H9 (cell line): ENCODE measurements at regions not wholly inside any gene's neighbourhood (a gene's known extent, or its start where the extent isn't known, plus 50 kb on each side); places are given as distances from the start of the nearest gene placed in this dataset.

Source experiments
- DNase-seq: peaks from one replicate; pipeline ENCODE4 v3.0.0-alpha.2; 2017
- H2AFZ ChIP-seq: one replicate; pipeline ENCODE4 v1.6.1; 2013; ENCODE audit warnings: mild to moderate bottlenecking, low read length, control low read depth, moderate library complexity
- H2AK5ac ChIP-seq: 2 replicates; pipeline ENCODE4 v1.6.1; 2013; ENCODE audit warnings: low read length, control low read depth, mixed read lengths; ENCODE audit not compliant: insufficient read length
- H2BK120ac ChIP-seq: one replicate; pipeline ENCODE4 v1.6.1; 2013; ENCODE audit warnings: low read depth, mild to moderate bottlenecking, low read length, control low read depth, inconsistent platforms; ENCODE audit not compliant: poor library complexity, severe bottlenecking
- H2BK12ac ChIP-seq: 2 replicates; pipeline ENCODE4 v1.6.1; 2013; ENCODE audit warnings: low read length, control low read depth, mixed read lengths, low read depth; ENCODE audit not compliant: insufficient read length
- H2BK15ac ChIP-seq: 2 replicates; pipeline ENCODE4 v1.6.1; 2013; ENCODE audit warnings: low read depth, low read length, control low read depth
- H2BK20ac ChIP-seq: one replicate; pipeline ENCODE4 v1.6.1; 2013; ENCODE audit warnings: low read depth, mild to moderate bottlenecking, low read length, control low read depth, inconsistent platforms; ENCODE audit not compliant: poor library complexity, severe bottlenecking
- H2BK5ac ChIP-seq: 2 replicates; pipeline ENCODE4 v1.6.1; 2013; ENCODE audit warnings: low read length, control low read depth, mixed read lengths; ENCODE audit not compliant: insufficient read length
- H3K14ac ChIP-seq: 2 replicates; pipeline ENCODE4 v1.6.1; 2013; ENCODE audit warnings: low read length, control low read depth; ENCODE audit not compliant: insufficient read depth
- H3K18ac ChIP-seq: 2 replicates; pipeline ENCODE4 v1.6.1; 2013; ENCODE audit warnings: low read depth, mild to moderate bottlenecking, mixed read lengths, low read length, control low read depth; ENCODE audit not compliant: insufficient read length
- H3K23ac ChIP-seq: 2 replicates; pipeline ENCODE4 v1.6.1; 2013; ENCODE audit warnings: low read length, control low read depth, mixed read lengths, low read depth; ENCODE audit not compliant: insufficient read length
- H3K23me2 ChIP-seq: 2 replicates; pipeline ENCODE4 v1.6.1; 2013; ENCODE audit warnings: low read depth, mild to moderate bottlenecking, mixed read lengths, low read length, control low read depth; ENCODE audit not compliant: insufficient read length, poor library complexity, severe bottlenecking
- H3K27ac ChIP-seq: 2 replicates; pipeline ENCODE4 v1.5.1; 2013; ENCODE audit warnings: low read length, control low read depth, mixed read lengths, low read depth; ENCODE audit not compliant: insufficient read length
- H3K27me3 ChIP-seq: 2 replicates; pipeline ENCODE4 v1.6.1; 2013; ENCODE audit warnings: low read length, control low read depth, inconsistent platforms; ENCODE audit not compliant: insufficient read depth
- H3K4ac ChIP-seq: 2 replicates; pipeline ENCODE4 v1.6.1; 2013; ENCODE audit warnings: low read depth, mild to moderate bottlenecking, control low read depth, inconsistent platforms, low read length, moderate library complexity
- H3K4me1 ChIP-seq: 2 replicates; pipeline ENCODE4 v1.6.1; 2013; ENCODE audit warnings: low read length, control low read depth, inconsistent platforms; ENCODE audit not compliant: insufficient read depth
- H3K4me2 ChIP-seq: 2 replicates; pipeline ENCODE4 v1.6.1; 2013; ENCODE audit warnings: low read length, control low read depth, mixed read lengths; ENCODE audit not compliant: insufficient read length, insufficient read depth
- H3K56ac ChIP-seq: 2 replicates; pipeline ENCODE4 v1.6.1; 2013; ENCODE audit warnings: low read depth, mild to moderate bottlenecking, mixed read lengths, low read length, control low read depth; ENCODE audit not compliant: insufficient read length
- H3K79me1 ChIP-seq: 2 replicates; pipeline ENCODE4 v1.6.1; 2013; ENCODE audit warnings: low read depth, mild to moderate bottlenecking, moderate library complexity, low read length, control low read depth, inconsistent platforms; ENCODE audit not compliant: insufficient read depth, poor library complexity, severe bottlenecking
- H3K79me2 ChIP-seq: 2 replicates; pipeline ENCODE4 v1.6.1; 2013; ENCODE audit warnings: low read length, control low read depth, inconsistent platforms; ENCODE audit not compliant: insufficient read depth
- H3K9ac ChIP-seq: 2 replicates; pipeline ENCODE4 v1.6.1; 2013; ENCODE audit warnings: low read length, control low read depth, mixed read lengths; ENCODE audit not compliant: insufficient read length; ENCODE audit errors: extremely low read depth
- H3K9me3 ChIP-seq: one replicate; pipeline ENCODE4 v1.6.1; 2013; ENCODE audit warnings: low read depth, low read length, inconsistent platforms; ENCODE audit not compliant: control insufficient read depth
- H3T11ph ChIP-seq: one replicate; pipeline ENCODE4 v1.6.1; 2013; ENCODE audit warnings: mild to moderate bottlenecking, low read length, control low read depth, inconsistent platforms
- H4K20me1 ChIP-seq: one replicate; pipeline ENCODE4 v1.6.1; 2013; ENCODE audit not compliant: control insufficient read depth, insufficient read length, insufficient read depth
- H4K5ac ChIP-seq: 2 replicates; pipeline ENCODE4 v1.6.1; 2013; ENCODE audit warnings: low read depth, mild to moderate bottlenecking, mixed read lengths, low read length, control low read depth; ENCODE audit not compliant: insufficient read length
- H4K8ac ChIP-seq: replicated peaks from 2 replicates; pipeline ENCODE4 v1.6.1; 2013; ENCODE audit warnings: low read length, control low read depth, mixed read lengths, low read depth; ENCODE audit not compliant: insufficient read length
- H4K91ac ChIP-seq: 2 replicates; pipeline ENCODE4 v1.6.1; 2013; ENCODE audit warnings: low read depth, mild to moderate bottlenecking, moderate library complexity, mixed read lengths, low read length, control low read depth; ENCODE audit not compliant: insufficient read length
- H3K27ac Mint-ChIP-seq, 3 experiments: 2 replicates in 2 of 3; 3 replicates in 1 of 3; pipeline ENCODE4 v1.8.0; 2020 to 2021; ENCODE audit warnings: mixed read lengths in 3 of 3, mild to moderate bottlenecking in 1 of 3, moderate library complexity in 1 of 3
- H3K27me3 Mint-ChIP-seq: 2 replicates; pipeline ENCODE4 v1.8.0; 2021; ENCODE audit warnings: low read depth, mild to moderate bottlenecking, moderate library complexity, mixed read lengths
- H3K36me3 Mint-ChIP-seq, 3 experiments: 2 replicates in 2 of 3; 3 replicates in 1 of 3; pipeline ENCODE4 v1.8.0; 2020 to 2021; ENCODE audit warnings: low read depth in 3 of 3, mixed read lengths in 3 of 3; ENCODE audit not compliant: insufficient read depth in 1 of 3
- H3K4me1 Mint-ChIP-seq, 2 experiments: 2 replicates each; pipeline ENCODE4 v1.8.0; 2020; ENCODE audit warnings: mixed read lengths in 2 of 2
- H3K4me3 Mint-ChIP-seq, 2 experiments: 2 replicates in 1 of 2; 3 replicates in 1 of 2; pipeline ENCODE4 v1.8.0; 2020 to 2021; ENCODE audit warnings: mild to moderate bottlenecking in 2 of 2, mixed read lengths in 2 of 2, moderate library complexity in 1 of 2
- H3K9me3 Mint-ChIP-seq, 2 experiments: 2 replicates in 1 of 2; 3 replicates in 1 of 2; pipeline ENCODE4 v1.8.0; 2020; ENCODE audit warnings: mild to moderate bottlenecking in 2 of 2, mixed read lengths in 2 of 2, moderate library complexity in 1 of 2
- WGBS: extraction: QIAGEN DNeasy Blood & Tissue Kit; methylation state at CpG from one replicate; pipeline ENCODE4 v1.1.7; 2013; ENCODE audit warnings: missing lambda C conversion rate, low lambda C conversion rate, mixed read lengths; ENCODE audit not compliant: insufficient read length; ENCODE audit errors: extremely low coverage; 5-methylcytosine and 5-hydroxymethylcytosine counted together
- TF ChIP-seq, protein P1 (sequence below): fragments of 200-600 bp; sonication (generic); conservative IDR thresholded peaks from 3 replicates; pipeline ENCODE4 v1.8.0; 2021; ENCODE audit warnings: antibody characterized with exemption, mild to moderate bottlenecking

DNA sequence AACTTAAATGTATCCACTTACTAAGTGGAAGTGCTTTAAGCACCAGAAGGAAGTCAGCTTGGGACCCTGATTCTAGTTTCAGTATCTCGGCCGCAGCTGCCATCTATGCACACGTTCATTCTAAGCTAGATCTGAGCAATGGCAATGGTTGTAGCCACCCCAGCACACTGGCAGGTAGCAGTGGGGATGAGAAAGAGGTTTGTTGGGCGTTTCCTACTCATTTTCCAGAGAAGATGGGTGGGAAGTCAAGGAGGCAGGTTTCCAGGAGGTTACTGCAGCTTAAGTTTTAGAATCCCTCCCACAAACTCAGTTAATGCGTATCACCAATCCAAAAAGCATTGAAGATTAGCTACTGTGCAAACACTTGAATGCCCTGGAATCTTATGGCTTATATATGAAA, 114.2 kb upstream of the TSC22D1 start:
- H3K79me1 ChIP-seq: no peaks in the 10 kb centered on the region
- no peak overlapping the region for H2BK20ac ChIP-seq
- no peak overlapping the region for H4K91ac ChIP-seq

More for the DNA sequence above, 114.2 kb upstream of the TSC22D1 start:
- H2BK15ac ChIP-seq: no peak overlapping the region
- H3K56ac ChIP-seq: no peak overlapping the region
- no peaks in the 10 kb centered on the region for H4K20me1 ChIP-seq
- no peaks in the 10 kb centered on the region; the same call in 1 of the 2 replicates for H3K27me3 Mint-ChIP-seq
- H3K9me3 ChIP-seq: no peaks in the 10 kb centered on the region
- H3K4me2 ChIP-seq: no peak overlapping the region
- H3K23me2 ChIP-seq: no peaks in the 10 kb centered on the region
- no peak for DNase-seq
- H4K5ac ChIP-seq: no peak overlapping the region
- no peak overlapping the region for H3K4ac ChIP-seq
- no CpG with 5 or more reads among the region's 5 CpGs for WGBS
- H3K27me3 ChIP-seq: no peaks in the 10 kb centered on the region
- no peak overlapping the region for H2BK12ac ChIP-seq
- H3K27ac ChIP-seq: no peak overlapping the region
- 0 out of 4 replicates have a peak, but pooled peaks cover 0 to 2% of the 10 kb centered on the region in 2 experiments for H3K4me1 Mint-ChIP-seq
- H3K79me2 ChIP-seq: no peaks in the 10 kb centered on the region
- no peak overlapping the region for H3K4me3 Mint-ChIP-seq
- H2BK5ac ChIP-seq: no peak overlapping the region
- TF ChIP-seq, protein P1, sequence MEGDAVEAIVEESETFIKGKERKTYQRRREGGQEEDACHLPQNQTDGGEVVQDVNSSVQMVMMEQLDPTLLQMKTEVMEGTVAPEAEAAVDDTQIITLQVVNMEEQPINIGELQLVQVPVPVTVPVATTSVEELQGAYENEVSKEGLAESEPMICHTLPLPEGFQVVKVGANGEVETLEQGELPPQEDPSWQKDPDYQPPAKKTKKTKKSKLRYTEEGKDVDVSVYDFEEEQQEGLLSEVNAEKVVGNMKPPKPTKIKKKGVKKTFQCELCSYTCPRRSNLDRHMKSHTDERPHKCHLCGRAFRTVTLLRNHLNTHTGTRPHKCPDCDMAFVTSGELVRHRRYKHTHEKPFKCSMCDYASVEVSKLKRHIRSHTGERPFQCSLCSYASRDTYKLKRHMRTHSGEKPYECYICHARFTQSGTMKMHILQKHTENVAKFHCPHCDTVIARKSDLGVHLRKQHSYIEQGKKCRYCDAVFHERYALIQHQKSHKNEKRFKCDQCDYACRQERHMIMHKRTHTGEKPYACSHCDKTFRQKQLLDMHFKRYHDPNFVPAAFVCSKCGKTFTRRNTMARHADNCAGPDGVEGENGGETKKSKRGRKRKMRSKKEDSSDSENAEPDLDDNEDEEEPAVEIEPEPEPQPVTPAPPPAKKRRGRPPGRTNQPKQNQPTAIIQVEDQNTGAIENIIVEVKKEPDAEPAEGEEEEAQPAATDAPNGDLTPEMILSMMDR: no peak
- no peak overlapping the region for H2AK5ac ChIP-seq
- H4K8ac ChIP-seq: no peak overlapping the region
- no peak overlapping the region for H3K27ac Mint-ChIP-seq
- no peak overlapping the region for H3K23ac ChIP-seq
- H3K9ac ChIP-seq: no peak overlapping the region
- no peak overlapping the region for H3K18ac ChIP-seq
- H3K9me3 Mint-ChIP-seq: peaks cover 8 to 10% of the 10 kb centered on the region in 2 experiments; a peak in 3 of 5 replicates
- no peak overlapping the region for H3K14ac ChIP-seq
- H3K36me3 Mint-ChIP-seq: peaks cover 3 to 12% (median 5%) of the 10 kb centered on the region in 3 experiments; a peak in 4 of 7 replicates
- H3T11ph ChIP-seq: no peak overlapping the region
- no peak overlapping the region for H2BK120ac ChIP-seq
- H3K4me1 ChIP-seq: no peaks in the 10 kb centered on the region
- no peak overlapping the region for H2AFZ ChIP-seq
